ENCODE measurements at regions not wholly inside any gene's neighbourhood (a gene's known extent, or its start where the extent isn't known, plus 50 kb on each side); places are given as distances from the start of the nearest gene placed in this dataset.

- TF ChIP-seq CTCF (IDR thresholded peaks at IDR 0.05; ENCODE audit: insufficient read depth, low read depth, low read length), result no peak
- no peak for TF ChIP-seq EZH2 (IDR thresholded peaks at IDR 0.05; ENCODE audit: insufficient read depth, low read length)
These were observed 183.7 kb downstream of the FOXL1 start for GRCh38 chr16:86762095-86762494.

Data from astrocyte (in vitro differentiated cells and primary cell).